ENCODE measurements at regions not wholly inside any gene's neighbourhood (a gene's known extent, or its start where the extent isn't known, plus 50 kb on each side); places are given as distances from the start of the nearest gene placed in this dataset.
"Not testable (repeated sequence)": the region's sequence is repeated elsewhere in the genome, so short reads cannot be mapped to it uniquely, and the experiment has no call there.

- DNase-seq (ENCODE audit: low read depth, low spot score) = not testable (repeated sequence)
These were observed 568.1 kb downstream of the MATN1 start for GRCh38 chr1:30155253-30155652.

GRCh38 chr1:30153743-30154449, 569.5 kb downstream of the MATN1 start:
- DNase-seq (ENCODE audit: low read depth, low spot score) = no peak

- no peak for DNase-seq (ENCODE audit: low read depth, low spot score)
These were observed 571.6 kb downstream of the MATN1 start for GRCh38 chr1:30151826-30152225.

- DNase-seq (ENCODE audit: low read depth, low spot score) = no peak
These were observed 572.3 kb downstream of the MATN1 start for GRCh38 chr1:30151119-30151518.

- DNase-seq (ENCODE audit: low read depth, low spot score) = no peak
These were observed 574.2 kb downstream of the MATN1 start for GRCh38 chr1:30149226-30149625.

- no peak for DNase-seq (ENCODE audit: low read depth, low spot score)
These were observed 574.7 kb downstream of the MATN1 start for GRCh38 chr1:30148676-30149075.

GRCh38 chr1:30147188-30147587, 576.2 kb downstream of the MATN1 start:
- DNase-seq (ENCODE audit: low read depth, low spot score) = no peak

- DNase-seq (ENCODE audit: low read depth, low spot score) = no peak
These were observed 576.9 kb downstream of the MATN1 start for GRCh38 chr1:30146448-30146847.

- DNase-seq (ENCODE audit: low read depth, low spot score) = no peak
These were observed 577.6 kb downstream of the MATN1 start for GRCh38 chr1:30145723-30146303.

GRCh38 chr1:30144831-30145230, 578.6 kb downstream of the MATN1 start:
- no peak for DNase-seq (ENCODE audit: low read depth, low spot score)

GRCh38 chr1:30143517-30143916, 579.9 kb downstream of the MATN1 start:
- DNase-seq (ENCODE audit: low read depth, low spot score) = no peak

GRCh38 chr1:30140566-30140965, 582.8 kb downstream of the MATN1 start:
- no peak for DNase-seq (ENCODE audit: low read depth, low spot score)

- no peak for DNase-seq (ENCODE audit: low read depth, low spot score)
These were observed 584.5 kb downstream of the MATN1 start for GRCh38 chr1:30138891-30139290.

GRCh38 chr1:30137001-30137400, 586.4 kb downstream of the MATN1 start:
- no peak for DNase-seq (ENCODE audit: low read depth, low spot score)

- no peak for DNase-seq (ENCODE audit: low read depth, low spot score)
These were observed 587.7 kb downstream of the MATN1 start for GRCh38 chr1:30135698-30136097.

GRCh38 chr1:30134466-30135217, 588.7 kb downstream of the MATN1 start:
- DNase-seq (ENCODE audit: low read depth, low spot score) = no peak

GRCh38 chr1:30133414-30134055, 589.9 kb downstream of the MATN1 start:
- DNase-seq (ENCODE audit: low read depth, low spot score) = no peak

- no peak for DNase-seq (ENCODE audit: low read depth, low spot score)
These were observed 590.6 kb downstream of the MATN1 start for GRCh38 chr1:30132602-30133286.

- DNase-seq (ENCODE audit: low read depth, low spot score) = not testable (repeated sequence)
These were observed 592.8 kb downstream of the MATN1 start for GRCh38 chr1:30130566-30130965.

GRCh38 chr1:30130099-30130498, 593.3 kb downstream of the MATN1 start:
- DNase-seq (ENCODE audit: low read depth, low spot score) = no peak

- DNase-seq (ENCODE audit: low read depth, low spot score) = no peak
These were observed 593.8 kb downstream of the MATN1 start for GRCh38 chr1:30129421-30130055.

Data from astrocyte of the hippocampus (primary cell).